Fibroblast of skin of left biceps (primary cell): ENCODE measurements at regions not wholly inside any gene's neighbourhood (a gene's known extent, or its start where the extent isn't known, plus 50 kb on each side); places are given as distances from the start of the nearest gene placed in this dataset.

Source experiments
- DNase-seq, 2 experiments: peaks; one replicate each; pipeline ENCODE4 v3.0.0-alpha.2; 2013; ENCODE audit warnings: low read depth in 2 of 2

DNA sequence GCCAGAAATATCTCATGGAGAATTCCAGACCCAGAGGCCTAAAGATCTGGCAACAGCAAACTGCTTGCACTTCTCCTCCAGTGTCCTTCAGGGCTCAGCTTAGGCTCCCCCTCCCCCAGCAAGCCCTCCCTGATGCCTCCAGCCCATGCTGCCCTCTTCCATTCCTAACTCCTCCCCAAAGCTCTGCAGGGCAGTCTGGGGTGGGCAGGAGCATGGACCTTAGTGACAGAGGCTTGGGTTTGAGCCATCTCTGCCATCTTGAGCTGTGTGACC lies 436.8 kb downstream of the PTPRU start:
- no peak for DNase-seq

- no peak for DNase-seq
Measured at GRCh38 chr1:29672416-29673227, 436.3 kb downstream of the PTPRU start.

- no peak for DNase-seq
Measured at GRCh38 chr1:29671446-29672356, 435.4 kb downstream of the PTPRU start.

GRCh38 chr1:29670752-29671151 lies 434.4 kb downstream of the PTPRU start:
- no peak for DNase-seq

- no peak for DNase-seq
Measured at GRCh38 chr1:29669912-29670311, 433.6 kb downstream of the PTPRU start.

DNA sequence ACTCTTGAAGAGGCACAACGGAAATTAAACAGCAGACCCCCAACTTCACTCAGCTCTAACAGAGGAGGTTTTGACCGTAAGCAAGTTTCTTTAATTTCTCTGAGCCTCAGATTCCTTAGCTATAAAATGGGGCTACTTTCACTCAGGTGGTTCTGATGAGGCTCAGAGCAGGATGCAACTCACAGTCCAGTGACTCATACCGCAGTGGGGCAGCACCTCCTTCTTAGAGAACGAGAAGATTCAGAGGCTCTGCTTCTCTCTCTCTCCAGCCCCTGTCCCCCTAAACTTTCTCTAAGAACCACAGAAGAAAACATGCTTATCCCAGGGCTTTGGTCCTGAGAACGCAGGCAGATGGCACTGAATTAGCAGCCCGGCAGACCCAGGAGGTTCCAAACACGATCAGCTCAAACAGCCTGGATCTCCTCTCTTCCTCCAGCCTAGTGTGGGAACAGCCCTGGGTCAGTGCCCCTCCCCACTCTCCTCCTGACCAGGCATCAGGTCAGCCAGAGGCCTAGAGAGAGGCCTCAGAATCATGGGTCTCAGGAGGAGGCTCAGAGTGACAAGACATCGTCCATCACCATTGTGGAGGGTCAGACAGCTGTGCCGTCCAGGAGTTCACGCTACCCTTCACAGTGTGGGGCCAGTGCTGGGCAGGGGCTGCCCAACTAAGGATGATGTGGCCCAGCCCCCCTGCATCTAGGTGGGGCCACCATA lies 433.0 kb downstream of the PTPRU start:
- no peak for DNase-seq

DNA sequence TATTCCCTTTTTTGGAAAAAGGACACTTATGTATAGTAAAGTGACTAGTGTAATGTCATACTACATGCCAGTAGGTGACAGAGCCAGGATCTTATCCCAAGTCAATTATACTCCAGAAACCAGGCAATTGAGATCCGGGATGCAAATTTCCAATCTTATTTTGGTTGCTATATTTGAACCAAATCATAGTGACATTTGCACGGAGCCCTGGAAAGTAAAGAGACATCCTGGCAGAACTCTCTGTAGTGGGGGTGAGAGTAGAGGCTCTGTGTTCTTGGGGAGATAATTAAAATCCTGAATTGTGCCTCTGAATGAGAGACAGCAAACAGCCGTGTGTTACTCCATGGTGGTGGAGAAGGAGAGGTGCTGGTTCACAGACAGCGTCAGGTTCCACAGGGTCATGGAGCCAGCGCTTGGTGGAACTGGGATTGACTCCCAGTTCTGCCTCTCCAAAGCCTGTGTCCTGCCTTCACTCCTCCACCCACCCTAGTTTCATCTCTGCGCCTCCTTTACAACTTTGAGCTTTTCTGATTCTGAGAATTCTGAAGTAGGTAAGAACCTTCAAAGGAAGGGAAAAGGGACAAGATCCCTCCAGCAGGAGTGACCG lies 432.3 kb downstream of the PTPRU start:
- no peak for DNase-seq

GRCh38 chr1:29667951-29668350 lies 431.6 kb downstream of the PTPRU start:
- DNase-seq = no peak

- no peak for DNase-seq
Measured at GRCh38 chr1:29664711-29665110, 428.4 kb downstream of the PTPRU start.

DNA sequence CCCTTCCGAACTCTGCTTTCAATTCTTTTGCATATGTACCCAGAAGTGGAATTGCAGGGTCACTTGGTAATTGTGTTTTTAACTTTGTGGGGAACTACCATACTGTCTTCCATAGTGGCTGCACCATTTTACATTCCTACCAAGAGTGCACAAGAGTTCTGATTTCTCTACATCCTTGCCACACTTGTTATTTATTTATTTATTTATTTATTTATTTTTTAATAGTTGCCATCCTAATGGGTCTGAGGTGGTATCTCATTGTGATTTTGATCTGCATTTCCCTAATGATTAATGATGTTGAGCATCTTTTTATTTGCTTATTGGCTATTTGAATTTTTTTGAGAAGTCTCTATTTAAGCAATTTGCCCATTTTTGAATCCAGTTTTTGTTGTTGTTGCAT lies 422.4 kb downstream of the PTPRU start:
- no peak for DNase-seq

DNA sequence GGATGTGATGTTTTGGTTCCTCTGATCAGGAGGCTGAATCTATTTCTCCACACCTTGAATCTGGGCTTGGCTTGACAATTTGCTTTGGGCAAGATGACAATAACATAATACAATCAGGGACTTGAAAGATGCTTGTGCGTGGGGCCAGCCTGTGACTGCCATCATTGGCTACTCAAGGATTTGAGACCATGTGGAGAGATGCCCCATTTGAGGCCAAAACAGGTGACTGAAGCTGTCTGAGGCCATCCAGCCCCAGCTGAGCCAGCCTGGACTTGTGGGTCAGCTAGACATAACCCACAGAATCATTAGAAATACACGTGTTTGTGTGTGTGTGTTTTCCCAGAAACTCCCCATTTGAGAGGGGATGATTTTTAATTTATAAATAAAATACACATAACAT lies 421.5 kb downstream of the PTPRU start:
- DNase-seq = no peak

- DNase-seq = no peak
Measured at GRCh38 chr1:29655945-29656850, 419.9 kb downstream of the PTPRU start.

GRCh38 chr1:29655145-29655544 lies 418.8 kb downstream of the PTPRU start:
- DNase-seq = no peak

- no peak for DNase-seq
Measured at GRCh38 chr1:29653886-29654450, 417.6 kb downstream of the PTPRU start.

GRCh38 chr1:29653034-29653810 lies 416.9 kb downstream of the PTPRU start:
- no peak for DNase-seq

GRCh38 chr1:29651684-29652665 lies 415.7 kb downstream of the PTPRU start:
- DNase-seq = no peak

DNA sequence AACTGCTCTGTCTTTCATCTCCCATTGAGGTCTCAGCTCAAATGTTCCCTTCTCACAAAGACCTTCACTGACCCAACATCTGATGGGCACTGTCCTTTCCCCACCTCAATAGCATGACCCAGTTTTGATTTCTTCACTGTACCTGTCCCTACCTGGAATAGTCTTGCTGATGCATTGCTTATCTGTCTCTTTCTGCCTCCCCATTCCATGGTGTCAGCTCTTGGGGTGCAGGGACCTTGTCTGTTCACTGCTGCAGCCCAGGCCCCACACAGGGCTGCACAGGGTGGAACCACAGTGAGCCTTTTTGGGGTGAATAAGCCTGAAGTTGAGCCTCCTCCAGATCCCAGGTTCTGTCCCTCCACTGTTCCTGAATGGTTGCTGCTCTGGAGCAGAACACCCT lies 414.9 kb downstream of the PTPRU start:
- no peak for DNase-seq

DNA sequence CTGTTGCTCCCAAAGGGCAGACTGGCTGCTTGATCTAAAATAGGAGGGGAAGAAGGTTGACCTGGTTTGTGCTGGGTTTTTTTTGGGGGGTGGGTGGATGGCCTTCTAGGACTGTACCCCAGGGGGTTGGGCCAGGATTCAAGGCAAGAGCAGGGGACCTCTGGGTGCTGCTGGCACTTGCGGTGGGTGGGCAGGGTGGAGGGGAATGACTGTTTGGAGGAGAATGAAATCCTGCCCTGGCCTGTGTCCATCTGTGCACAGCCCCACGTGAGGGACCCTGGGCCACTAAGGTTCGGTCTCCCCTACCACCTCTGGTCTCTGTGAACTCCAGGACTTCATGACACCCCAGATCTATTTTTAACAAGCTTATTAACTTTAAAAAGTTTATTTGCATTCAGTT lies 414.2 kb downstream of the PTPRU start:
- DNase-seq = no peak

- no peak for DNase-seq
Measured at GRCh38 chr1:29650041-29650400, 413.7 kb downstream of the PTPRU start.
